HG03196 (cell line): ENCODE measurements at regions not wholly inside any gene's neighbourhood (a gene's known extent, or its start where the extent isn't known, plus 50 kb on each side); places are given as distances from the start of the nearest gene placed in this dataset.

ENCODE experiments used
- ATAC-seq: cut with Tn5 transposase; IDR thresholded peaks from one replicate; pipeline ENCODE4 v1.9.1; 2021; ENCODE audit not compliant: unreplicated experiment

DNA sequence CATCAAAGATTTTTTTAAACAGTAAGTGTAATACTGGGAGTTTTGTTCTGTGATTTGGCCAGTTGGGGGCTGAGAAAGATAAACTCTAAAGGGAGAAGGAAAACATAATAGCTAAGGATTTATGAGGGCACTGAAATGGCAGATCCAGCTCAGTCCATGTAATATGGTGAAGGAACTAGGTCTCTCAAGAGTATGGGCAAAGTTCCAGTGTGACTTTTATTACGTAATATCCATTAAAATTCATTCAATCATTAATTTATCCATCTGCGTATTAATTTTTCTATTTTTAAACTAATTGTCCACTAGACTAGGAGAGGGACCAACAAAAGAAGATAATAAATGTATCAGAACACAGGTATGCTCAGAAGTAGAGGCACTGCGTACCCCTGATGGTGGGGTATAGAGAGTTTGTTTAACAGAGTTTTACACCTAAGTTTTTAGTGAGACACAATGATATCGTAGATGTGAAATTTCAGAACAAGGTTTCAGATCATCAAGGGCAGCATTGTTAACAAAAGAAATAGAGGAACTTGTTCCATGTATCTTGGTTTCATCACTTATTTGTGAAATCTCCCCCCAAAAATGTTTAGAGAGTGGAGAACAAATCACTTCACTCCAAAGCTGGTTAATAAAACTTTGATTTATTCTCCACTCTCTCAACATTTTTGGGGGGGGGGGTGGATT, 351.1 kb downstream of the GRXCR1 start:
- no peak for ATAC-seq

DNA sequence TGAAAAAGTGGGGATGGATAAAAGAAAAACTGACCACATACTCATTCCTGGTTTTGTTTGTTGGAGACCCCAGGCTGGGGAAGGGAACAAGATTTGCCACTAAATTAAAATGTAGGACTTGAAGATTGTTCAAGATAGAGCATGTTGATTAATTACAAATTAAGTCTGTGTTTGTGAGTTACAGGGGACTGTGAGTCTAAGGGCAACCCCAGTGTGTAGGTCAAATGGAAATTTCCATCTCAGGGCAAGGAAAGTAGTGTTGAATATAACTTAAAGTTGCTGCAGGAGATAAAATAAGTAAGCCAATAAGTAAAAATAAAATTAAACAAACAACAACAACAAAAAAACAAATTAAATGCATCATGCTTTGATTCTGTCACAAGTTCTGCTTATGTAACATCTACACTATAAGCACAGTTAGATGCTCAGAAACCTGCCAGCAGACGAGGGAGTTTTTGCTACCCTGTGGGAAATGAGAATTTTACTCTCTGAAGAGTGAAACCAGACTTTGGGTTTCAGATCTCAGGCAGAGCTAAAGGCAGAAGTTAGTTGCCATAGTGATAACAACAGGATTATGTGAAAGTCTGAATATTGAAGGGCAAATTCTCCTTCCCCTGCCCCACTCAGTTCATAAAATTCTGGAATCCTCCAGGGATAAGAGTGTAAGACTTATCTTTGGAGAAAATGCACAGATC, 352.3 kb downstream of the GRXCR1 start:
- ATAC-seq, result peak; percentile 97

DNA sequence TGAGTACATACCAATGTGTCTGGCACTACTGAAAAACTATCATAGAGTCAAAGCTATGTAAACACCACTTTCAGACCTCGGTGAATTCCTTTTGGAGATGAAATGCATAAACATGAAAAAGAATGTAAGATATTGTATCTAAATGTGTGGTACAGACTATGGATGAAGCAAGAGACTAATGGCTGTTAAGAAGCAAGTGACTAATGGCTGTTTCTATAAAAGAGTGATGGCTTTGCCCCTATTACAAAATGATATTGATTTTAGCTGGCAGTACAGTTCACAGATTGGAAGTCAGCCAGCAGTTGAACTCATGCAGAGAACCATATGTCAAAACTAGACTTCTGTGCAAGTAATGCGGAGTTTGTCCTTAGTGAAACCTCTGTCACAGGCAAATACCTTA, 359.3 kb downstream of the GRXCR1 start:
- ATAC-seq, result no peak

DNA sequence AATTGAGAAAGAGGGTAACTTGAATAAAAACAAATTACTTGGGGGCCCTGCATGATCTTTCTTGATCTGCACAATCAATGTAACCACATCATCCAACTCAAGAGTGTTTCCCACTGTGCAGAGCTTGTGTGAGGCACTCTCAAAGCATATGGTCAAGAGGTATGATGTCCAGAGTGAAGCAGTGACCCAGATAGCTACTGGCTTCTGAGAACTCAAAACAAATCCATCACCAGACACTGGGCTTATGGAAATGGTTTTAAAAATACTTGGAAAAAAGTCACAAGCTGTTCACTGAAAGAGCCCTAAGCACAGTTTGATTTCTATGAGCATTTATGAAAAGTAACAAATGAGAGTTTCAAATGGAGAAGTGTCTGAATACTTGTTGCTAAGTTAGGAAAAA, 361.0 kb downstream of the GRXCR1 start:
- ATAC-seq, result no peak

DNA sequence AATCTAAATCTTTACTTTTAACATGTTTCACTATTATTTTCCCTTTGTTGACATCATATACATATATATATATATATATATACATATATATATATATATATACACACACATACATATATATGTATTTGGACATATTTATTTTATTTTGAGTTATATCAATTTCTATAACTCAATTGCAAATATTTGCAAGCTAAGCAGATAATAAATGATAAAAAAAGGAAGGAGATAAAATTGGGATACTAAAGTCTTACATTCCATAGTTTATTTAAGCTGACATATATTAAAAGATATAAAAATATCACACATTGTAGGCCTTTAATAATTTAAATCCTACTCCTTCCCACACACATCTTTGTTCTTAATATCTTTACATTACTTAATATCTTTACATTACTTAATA, 372.2 kb downstream of the GRXCR1 start:
- ATAC-seq, result no peak

DNA sequence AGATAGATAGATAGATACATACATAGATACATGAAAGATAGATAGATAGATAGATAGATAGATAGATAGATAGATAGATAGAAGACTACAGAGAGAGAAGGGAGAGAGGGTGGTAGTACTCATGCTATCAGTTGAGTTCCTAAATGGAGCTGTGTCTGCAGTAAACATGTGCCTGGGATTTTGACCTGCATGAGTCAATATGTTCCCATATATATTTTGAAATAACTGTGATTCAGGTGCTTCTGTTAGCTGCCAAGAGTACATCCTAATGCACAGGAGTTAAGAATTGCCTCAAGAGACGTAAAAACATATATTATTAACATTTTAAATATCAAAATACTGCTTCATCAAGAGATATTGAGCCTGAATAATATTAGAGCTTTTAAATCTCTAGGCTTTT, 379.4 kb downstream of the GRXCR1 start:
- no peak for ATAC-seq

DNA sequence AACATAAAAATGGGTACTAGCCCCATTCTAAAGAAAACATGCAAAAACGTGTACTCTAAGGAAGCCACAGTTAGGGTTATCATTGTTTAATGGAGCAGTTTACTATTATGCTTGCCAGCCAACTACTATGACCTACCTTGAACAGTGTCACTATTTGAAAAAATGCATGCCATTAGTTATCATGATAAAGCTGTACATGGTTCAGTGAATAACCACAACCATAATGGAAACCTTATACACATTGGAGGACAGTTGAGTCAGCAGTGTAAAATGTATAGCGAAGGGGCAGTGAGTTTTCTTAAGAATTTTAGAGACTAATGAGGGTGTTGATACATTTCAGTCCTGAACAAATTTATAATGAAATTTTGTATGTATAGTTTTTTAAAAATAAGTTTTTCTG, 381.9 kb downstream of the GRXCR1 start:
- no peak for ATAC-seq

DNA sequence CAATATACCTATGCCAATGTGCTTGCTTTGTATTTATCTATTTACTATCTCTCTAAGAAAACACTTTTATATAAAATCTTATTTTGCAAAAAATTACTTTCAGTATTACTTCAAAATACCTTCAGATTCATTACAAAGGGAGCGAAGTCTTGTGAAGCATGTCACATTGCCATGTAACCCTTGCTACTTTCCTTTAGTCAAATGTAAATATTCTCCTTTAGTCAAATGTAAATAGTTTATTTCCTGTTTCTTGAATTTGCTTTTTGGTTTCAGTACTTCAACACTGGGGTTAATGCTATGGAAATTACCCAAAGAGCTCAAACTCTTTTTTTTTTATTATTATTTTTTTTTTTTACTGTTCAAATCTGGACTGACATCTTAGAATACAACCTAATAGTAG, 383.3 kb downstream of the GRXCR1 start:
- ATAC-seq, result no peak

DNA sequence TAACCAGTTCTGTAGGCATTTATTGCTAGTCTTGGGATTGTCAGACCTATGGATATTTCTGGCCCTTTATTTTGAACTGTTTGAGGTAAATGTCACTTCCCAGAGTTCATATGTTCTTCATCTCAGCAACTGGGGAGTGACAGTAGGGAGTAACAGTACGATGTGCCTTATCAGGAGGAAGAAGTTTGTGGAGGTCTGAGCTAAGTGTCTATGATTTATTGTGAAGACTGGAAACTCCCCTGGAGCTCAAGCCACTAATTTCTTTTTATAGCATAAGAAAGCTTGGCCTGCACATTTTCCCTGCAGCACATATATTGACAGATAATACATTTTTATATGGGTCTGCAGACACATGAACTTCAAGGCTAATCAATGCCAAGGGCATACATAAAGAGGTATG, 383.8 kb downstream of the GRXCR1 start:
- ATAC-seq, result no peak

DNA sequence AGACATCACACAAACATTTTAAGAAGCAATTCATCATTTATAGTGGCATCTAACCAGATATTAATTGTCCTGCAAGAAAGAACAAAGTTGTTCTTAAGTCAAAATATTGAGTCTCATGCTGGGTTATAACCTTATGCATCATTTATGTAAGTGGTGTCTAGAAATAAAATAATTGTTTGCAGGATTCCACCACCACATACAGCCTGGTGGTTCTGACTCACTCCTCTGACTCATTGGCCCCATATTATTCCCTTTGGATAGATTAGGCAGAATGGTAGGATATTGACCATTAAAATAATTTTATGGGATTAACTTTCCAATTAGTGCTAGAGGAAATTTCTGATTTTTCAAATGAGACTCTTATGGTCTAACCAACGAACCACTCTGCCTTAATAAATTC, 384.5 kb downstream of the GRXCR1 start:
- no peak for ATAC-seq

DNA sequence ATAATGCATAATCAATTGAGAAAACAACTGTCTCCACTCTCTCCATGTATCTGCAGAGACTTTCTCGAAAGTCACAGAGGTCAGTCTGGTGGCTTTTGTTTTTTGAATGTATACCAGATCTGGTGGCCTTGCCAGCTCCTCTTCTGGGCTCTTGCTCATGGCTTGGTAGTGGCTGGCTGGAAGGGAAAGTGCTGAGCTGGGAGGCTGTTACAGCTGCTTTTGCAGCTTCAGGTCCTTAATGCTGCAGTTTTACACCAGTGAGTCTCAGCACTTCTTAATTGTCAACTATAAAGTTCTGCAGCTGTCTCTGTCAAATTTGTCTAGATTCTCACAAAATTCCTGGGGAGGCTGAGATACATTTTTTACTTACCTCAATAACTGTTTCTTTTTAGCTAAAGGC, 390.0 kb downstream of the GRXCR1 start:
- no peak for ATAC-seq

DNA sequence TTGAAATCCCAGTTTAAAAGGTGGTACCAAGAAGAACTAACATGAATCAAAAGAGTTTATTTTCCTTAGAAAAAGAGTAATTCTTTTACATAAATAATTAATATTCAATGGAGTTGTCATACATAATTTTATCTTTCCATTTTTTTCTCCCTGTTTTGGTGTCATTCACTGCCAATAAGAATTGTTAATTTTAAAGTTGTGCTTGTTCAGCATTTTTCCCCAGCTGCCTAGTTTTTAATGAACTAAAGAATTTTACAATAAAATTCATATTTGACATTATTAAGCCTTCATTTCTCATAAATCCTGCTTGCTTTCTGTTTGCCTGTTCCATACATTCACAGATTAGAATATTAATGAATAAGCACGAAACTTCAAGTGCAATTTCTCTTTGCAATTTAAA, 393.6 kb downstream of the GRXCR1 start:
- ATAC-seq, result no peak

DNA sequence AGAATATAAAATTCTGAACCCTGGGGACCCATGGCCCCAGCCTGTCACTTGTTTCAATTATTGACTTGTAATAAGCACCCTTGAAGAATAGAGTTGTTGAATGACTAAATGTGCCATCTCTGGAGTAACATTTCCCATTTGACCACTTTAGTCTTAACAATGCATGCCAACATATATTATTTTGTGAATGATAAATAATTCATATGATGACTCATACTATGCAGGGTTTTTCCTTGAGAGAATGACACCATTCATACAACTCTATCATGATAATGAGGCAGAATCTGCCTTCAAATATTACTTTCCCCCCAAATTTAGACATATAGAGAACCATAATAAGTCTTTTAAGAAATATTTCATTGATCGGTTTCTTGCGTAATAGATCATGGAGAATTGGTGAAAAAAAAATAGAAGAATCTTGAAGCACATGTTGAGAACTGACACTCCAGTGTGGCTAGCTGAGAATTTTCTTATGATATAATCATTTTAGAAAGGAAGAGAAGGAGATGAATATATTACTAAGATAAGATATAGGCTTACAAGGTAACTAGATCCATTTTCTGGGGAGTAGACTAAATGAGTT, 404.5 kb downstream of the GRXCR1 start:
- ATAC-seq, result no peak

DNA sequence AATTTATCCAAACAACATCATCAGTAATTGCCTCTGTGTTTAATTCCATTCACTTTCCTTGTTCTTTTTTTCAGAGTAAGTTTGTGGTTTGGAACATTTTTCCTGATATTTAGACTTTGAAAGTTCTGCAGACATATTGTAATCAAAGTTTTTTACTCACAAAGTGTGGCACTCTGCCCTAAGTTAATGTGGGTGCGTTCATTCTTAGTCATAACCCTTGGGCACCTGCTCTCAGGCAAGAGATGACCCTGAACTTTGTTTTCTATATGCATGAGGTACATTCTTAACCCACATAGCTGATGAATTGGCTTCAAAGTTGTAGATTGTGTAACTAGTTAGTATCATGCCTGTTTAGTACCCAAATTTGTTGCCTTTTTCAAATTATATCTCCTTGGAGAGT, 424.3 kb downstream of the GRXCR1 start:
- no peak for ATAC-seq

DNA sequence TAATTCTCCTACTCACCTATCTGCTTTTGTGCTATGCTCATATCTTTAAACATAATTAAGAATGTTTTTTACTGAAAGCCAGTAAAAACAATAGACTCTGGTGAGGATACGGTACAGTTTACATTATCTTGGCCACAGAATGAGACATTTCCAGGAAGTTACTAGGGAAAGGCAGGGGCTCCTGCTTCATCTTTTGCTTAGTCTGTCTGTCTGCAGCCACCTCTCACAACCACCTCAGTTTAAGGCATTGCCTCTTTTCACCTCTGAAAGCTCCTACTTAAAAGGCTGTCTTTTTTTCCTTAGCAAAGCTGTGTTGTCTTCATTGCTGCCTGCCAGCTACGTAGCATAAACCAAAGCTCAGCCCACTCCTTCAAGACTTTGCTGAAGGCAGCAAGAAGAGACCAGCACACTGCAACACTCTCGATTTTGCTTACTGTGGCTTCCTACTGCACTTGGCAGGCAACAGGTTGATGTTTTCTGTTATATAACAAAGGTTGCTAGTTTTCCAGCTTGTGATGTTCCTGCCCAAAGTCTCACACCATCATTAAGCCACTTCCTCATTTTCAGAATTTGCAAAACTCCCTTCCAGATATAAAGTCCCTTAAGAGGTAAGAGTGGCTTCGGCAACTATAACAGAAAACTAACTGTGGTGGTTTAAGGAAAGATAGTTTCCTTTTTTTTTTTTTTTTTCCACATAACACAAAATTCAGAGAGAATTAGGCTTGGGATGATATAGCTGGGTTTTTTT, 432.9 kb downstream of the GRXCR1 start:
- ATAC-seq, result no peak

DNA sequence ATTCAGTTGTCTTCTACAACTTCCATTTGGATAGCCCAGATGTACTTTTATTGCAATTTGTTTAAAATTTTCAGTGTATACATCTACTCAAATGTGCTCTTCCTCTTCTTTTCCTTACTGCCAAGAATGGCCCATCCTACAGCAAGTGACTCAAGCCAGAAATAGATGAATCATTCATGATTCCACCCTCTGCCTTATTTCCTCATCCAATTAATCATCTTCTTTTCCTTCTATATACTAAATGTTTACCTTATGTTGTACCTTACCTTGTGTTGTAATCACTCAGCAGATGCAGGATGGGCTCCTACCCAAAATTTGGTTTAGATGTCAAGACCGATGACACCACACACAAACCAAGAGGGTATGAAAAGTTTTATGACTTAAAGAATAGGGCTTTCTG, 437.8 kb downstream of the GRXCR1 start:
- no peak for ATAC-seq

DNA sequence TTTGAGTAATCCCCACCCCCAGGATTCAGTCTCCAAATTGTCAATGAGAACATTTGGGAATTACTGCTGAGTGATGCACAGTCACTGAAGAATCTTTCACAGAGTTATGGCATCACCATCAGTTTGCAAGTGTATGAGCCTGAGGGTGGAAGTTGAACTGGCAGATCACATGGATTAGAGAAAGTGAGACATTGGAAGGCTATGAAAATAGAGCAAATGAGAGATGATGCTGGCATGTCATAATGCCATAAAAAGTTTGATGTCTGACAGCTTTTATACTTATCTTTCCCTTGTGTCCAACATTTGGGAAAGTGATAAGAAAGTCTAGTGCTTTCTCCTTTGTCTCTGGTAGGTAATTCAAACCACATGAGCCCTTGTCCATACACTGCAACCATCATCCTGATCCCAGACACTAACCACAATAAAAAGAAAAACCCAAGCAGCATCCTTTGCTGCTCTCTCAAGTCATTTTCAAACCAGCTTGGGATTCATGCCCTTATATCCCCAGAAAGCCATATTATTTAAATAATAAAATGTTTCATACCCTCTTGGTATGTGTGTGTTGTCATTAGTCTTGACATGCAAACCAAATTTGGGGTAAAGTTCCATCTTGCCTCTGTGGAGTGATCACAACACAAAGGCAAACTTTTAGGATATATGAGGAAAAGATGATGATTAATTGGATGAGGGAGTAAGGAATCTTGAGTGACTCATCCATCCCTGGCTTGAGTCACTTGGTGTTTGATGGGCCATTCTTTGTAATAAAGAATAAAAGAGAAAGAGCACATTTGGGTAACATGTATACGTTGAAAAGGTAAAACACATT, 438.9 kb downstream of the GRXCR1 start:
- ATAC-seq, result no peak

DNA sequence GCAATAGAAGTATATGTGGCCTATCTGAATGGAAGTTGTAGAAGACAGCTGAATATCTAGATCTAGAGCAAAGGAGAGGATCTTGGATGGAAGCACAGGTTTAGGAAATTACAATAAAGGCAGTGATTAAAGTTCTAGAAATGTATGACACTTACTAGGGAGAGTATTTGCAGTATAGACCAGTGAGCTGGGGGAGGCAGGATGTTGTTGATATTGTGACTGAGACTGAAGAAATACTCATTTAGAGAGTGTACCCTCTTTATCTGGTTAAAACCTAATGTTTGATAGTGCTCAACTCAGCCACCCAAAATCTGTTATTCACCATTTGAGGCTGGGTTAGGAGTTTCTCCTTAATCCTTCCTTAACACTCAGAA, 439.5 kb downstream of the GRXCR1 start:
- no peak for ATAC-seq

DNA sequence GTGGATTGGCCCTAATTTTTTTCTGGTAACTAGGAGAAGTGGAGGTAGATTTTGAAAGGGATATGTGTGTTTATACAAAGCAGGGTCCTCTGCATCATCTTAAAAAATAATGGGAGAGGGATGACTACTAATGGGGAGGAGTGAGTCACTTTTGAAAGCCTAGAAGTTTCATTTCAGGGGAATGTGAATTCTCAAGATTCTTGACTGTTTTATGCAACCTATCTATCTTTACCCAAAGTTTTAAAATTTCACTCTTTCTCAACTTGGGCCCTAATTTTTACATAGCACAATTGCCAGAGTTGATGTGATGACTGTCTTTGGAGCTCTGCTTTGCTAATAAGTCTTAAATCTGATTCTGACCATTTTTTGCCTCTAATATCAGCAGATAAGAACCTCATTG, 445.2 kb downstream of the GRXCR1 start:
- ATAC-seq, result no peak

DNA sequence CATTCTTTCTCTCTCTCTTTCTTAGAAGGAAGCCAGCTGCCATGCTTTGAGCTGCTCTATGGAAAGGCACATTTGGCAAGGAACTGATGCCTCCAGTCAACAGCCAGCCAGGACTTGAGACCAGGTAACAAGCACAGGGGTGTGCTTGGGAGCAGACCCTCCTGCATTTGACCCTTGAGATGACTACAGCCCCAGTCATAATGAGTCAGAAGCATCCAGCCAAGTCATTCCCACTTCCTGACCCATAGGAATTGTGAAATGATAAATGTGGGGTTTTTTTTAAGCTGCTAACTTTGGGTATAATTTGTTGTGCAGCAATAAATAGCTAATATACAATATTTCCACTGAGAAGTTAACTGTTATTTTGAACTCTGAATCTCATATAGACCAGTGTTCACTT, 446.9 kb downstream of the GRXCR1 start:
- ATAC-seq, result no peak

DNA sequence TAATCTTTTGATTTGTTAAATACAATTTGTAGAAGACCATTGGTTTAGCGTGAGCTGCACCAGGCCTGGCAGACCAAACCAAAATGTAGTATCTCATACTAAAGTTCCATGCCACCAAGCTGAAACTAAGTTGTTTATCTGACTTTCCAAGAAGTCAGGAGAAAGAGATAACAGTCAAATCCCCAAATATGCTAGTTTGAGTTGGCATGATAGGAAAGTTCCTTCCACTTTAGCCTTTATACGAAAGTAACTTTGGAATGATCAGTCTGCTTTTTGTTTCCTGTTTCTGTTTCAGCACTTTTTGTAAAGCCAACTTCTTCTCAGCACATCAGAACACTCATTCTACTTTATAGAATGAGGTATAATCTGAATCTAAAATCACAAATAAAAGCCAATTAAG, 449.2 kb downstream of the GRXCR1 start:
- ATAC-seq, result no peak
